ENCODE measurements at regions not wholly inside any gene's neighbourhood (a gene's known extent, or its start where the extent isn't known, plus 50 kb on each side); places are given as distances from the start of the nearest gene placed in this dataset.
"Not testable (repeated sequence)": the region's sequence is repeated elsewhere in the genome, so short reads cannot be mapped to it uniquely, and the experiment has no call there.

DNA sequence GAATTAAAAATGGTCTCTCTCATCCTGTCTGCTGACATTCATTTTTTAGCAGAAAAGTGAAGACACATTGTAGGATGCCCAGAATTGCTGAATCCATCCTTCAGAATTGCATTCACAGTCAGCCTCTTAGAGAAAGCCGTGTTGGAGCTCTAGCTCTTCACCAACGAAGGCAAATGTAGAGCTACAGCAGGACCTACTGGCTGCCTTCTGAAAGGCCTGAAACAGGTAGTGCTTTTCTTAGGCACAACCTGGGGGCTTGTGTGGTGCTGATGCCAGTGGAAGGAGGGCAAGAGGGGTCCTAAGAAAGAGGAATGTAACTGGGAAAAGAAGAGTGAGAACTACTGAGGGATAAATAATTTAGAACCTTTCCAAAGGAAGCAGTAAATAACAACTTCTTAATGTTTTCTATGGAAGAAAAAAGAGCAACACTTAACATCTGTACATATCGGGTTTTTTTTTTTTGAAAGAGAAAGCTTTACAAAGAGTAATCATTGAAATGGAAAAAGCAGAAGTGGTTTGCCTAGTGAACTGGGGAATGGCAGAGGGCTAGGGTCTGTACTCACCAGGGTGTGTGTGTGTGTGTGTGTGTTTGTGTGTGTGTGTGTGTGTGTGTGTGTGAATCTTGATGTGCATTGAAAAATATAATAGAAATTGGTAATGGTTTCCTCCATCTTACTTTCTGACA lies 297.8 kb downstream of the SATB1 start:
- no peak for DNase-seq

DNA sequence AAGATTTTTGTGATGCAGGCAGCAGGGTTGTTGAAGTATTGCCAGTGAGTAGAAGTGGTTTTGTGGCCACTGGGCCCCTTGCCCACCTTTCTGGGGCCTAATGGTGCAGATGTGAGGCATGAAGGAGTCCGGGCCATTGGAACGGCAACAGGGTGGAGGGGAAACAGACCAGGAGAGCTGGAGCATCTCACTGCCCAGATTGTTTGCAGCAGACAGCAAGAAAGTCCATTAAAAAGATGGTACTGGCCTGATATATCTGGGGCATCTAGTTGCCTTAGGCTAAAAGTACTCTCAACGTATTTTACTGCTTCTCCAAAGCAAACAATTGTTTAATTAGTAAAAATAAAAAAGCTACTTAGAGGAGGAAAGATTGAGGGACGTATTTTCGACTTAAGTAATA lies 298.4 kb downstream of the SATB1 start:
- no peak for DNase-seq

DNA sequence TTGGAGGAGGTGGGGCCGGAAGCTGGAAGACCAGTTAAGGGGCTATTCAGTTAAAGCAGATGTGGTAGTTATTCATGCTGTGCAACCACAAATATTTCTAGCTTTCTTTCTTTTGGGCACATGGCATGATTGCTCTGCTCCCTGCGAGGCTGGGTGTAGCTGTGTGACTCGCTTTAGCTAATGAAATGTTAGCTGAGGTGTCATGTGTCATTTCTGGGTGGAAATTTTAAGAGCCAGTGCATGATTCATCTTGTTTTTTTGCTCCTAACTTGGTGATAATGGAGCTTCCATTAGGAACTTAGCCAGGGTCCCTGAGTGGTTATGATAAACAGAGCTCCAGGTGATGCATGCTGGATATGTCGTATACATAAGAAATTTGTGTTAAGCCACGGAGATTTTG lies 300.6 kb downstream of the SATB1 start:
- no peak for DNase-seq

DNA sequence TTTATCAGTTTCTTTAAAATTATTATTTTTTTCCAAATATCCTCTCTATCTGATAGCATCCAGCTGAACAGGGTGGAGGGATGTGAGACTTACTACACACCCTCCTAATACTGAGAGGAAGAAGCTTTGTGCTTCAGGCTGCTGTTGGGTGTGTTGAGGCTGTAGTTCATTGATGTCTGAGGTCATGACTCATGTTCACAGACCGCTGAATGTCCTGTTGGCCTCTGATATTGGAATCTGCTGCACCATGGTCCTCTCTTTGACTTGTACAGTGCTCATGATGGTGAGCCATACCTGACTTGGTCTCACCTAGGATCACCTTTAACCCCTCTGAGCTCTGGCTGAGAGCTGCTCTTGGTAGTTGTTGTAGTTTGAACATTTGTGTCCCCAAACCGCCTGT lies 302.9 kb downstream of the SATB1 start:
- DNase-seq: no peak

DNA sequence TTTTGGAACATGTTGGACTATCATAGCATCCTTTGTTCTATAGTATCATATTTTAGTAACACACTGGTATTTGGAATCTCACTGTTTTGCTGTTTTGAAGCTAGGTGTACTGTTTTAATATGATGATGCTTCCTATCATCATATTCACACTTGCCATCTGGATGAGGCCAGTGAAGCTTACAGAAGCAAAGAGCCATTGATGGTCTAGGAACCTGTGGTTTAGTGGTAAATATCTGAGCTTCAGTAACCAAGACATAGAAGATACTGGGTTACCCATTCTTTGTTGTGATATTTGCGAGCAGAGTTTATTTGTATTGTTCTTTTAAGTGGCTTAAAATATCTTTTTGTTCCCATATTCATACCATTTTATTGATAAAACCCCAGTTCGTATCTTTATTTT lies 304.1 kb downstream of the SATB1 start:
- DNase-seq: no peak

DNA sequence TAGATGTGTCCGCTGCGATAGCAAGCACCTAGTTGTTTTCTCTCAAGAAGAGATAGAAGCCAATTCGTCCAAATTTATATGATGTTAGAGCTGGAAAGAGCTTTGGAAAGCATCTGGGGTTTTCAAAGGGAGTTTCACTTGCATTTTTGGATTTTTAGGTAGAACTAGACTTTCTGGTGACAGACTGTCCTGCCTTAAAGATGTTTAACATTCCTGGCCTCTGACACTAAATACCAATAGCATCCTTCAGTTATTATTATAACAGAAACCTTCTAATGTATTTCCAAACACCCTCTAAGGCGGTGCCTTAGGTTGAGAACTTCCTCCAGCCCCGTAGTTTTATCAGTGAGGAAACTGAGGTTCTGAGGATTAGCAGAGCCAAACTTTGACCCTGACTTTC lies 305.3 kb downstream of the SATB1 start:
- DNase-seq: no peak

DNA sequence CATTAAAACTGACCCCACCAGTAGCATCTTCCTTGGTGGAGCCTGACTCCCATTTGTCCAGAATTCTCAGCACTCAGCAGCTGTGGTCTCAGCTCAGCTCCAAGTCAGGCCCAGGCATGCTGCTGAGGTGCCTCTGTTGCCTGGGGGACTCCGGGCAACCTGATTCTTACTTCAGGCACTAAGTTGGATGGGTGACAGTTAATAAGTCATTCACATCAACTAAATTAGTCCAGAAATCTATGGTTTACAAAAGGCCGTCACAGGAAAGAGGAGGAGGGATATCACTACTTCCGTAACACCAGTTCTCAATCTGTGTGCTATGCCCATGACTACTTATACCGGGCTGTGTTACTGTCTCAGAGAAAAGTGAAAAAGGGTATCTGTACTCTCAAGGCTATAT lies 310.2 kb downstream of the SATB1 start:
- no peak for DNase-seq

DNA sequence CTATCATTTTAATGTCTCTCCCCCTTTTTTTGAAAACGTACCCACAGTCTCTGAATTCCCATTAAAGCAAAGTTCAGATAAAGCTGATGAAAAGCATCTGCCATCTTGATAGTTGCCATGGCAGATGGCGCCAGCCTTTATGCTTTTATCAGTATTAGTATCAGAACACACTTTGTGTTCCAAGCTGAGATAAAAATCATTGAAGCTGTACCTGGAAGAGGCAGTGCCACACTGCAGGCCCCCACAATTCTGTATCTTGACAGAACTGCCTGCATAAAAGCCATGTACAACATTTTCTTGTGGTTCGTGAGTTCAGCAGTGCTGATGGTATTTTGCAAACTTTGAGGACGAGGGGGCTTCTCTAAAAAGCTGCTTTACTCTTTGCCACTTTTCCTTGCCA lies 311.7 kb downstream of the SATB1 start:
- no peak for DNase-seq

DNA sequence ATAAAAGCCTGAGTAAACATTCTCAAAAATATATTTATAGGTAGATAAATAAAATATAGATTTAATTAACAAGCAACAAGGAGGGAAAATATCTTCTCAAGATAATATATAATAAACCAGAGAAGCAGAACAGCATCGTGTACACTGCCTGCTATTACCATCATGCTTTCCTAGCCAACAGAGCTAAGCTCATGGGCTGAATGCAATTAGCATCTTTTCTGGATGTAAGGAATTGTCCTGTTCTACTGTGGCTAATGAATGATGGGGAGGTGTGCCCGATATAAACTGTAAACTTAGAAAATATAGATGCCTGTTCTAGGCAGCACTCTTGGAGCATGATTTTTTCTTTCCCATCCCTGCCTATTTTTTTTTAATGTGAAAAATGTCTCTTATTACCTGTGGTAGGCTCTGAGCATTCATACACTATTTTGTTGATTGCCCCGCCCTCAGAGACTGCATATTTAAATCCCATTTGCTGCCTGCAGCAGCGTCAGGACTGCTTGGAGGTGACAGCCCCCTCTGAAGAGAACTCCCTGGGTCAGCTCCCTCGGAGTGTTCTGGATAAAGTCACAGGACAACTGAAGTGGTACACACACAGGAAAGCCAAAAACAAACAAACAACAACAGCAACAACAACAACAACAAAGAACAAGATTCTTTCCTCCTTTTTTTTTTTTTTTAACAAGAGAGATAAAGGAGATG lies 312.3 kb downstream of the SATB1 start:
- no peak for DNase-seq

DNA sequence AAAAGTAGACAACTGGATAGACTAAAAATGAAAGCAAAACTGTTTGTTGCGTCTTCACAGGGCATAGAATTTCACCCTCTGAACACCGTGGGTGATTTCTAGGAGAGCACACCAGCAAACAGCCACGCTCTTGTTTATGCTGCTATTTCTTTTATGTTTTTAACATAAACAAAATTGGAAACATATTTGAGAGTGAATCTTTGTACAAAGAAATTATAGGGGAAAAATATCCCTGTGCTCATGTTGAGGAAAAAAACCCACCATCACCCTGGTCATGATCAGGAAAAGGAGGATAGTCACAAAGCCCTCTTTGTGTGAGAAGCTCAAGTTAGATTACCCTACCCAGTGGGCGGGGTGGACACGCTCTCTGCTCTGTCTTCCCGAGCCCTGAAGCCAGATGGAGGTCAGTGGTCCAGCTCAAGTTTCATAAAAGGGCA lies 313.3 kb downstream of the SATB1 start:
- peak in 5 of 51 donors; percentile 1 to 8 (median 1) for DNase-seq

DNA sequence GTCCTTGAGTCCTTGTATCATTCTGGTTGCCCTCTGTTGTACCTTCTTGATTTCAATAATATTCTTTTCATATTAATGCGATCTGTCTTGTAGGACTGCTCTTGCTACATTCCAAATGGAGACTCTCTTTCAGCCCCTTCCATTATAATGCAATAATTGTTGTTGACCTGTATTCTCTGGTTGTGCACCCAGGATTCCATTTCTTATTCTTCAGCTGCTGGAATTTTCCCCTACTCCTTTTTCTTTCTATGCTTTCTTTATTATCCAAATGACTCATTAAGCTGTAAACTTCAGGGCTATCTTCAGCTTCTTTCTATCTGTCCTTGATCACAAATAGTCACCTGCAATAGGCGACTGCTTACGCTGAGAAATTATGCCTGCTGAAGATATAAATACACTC lies 321.5 kb downstream of the SATB1 start:
- no peak for DNase-seq

DNA sequence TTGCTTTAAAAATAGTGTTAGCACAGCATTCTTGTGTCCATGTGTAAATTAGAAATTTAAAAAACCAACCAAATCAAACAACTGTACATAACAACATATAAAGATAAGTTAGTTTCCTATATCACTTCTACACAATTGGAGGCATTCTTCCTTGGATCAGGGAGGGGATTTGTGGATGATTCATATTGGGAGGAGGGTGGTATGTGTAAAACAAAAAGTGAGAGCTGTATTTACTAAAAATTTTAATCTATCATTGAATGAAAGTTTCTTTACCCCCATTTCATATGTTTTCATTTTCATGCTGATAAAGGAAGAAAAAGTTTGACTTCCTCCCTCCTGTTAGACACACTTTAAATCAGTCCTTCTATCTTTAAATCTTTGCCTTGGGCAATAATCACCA lies 325.0 kb downstream of the SATB1 start:
- DNase-seq: no peak

DNA sequence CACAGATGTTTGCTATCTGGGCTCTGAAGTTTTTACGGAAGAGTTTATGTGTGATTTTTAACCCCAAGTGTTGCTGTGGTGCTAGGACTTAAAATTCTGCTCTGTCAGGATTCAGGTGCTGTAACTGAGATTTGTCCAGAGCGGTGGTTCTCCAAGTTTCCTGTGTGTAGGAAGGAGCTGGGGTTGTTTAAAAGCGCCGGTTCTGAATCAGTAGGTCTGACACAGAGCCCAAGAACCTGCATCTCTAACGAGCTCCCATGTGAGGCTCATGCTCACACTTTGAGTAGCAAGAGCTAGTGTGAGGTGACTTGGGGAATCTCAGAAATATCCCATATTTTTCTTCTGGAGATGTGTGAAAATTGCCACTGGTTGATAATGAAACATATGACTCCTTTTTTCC lies 325.5 kb downstream of the SATB1 start:
- no peak for DNase-seq

DNA sequence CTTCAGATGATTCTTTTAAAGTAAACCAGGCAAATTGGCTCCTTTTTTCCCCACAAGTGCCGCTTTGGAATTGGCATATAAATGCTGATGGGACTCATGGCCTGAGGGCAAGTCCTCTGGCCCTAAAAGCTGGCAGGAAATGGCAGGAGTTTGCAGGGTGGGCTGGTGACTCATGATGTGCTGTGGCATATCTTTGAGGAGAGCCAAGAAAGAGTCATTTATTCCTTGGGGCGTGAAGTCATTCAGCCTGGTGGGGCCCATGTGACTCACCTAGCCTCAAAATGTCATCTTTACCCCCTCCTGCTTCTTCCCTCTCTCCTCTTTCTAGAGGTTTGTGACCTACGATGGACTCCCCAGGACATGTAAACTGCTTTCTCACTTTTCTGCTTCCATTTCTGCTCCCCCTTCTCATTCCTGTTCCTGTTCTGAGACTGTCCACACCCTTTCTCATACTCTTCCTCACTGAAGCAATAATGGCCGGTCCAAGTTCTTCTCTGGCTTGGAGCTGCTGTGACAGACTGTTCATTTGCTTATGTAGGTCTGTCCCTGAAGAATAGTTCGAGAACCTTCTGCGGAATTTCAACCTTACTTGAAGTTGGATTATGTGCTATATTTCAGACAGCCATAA lies 326.1 kb downstream of the SATB1 start:
- DNase-seq: no peak

DNA sequence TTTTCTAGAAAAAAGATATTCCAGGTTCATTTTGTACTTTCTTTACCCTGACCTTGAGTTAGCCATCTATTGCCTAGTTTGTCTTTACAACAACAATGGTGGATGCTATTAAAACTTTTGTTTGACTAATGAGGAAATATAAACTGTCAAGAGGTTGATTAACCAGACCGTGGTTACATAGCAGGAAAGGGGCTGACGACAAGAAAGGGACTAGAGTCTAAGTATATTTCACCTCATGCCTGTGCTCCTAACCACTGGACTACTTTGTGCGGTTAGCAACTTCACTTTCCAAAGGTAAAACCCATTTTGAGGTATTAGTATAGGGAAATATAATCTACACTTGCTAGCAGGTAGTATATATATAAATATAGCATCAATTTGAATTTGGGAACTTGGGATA lies 327.1 kb downstream of the SATB1 start:
- DNase-seq: no peak

DNA sequence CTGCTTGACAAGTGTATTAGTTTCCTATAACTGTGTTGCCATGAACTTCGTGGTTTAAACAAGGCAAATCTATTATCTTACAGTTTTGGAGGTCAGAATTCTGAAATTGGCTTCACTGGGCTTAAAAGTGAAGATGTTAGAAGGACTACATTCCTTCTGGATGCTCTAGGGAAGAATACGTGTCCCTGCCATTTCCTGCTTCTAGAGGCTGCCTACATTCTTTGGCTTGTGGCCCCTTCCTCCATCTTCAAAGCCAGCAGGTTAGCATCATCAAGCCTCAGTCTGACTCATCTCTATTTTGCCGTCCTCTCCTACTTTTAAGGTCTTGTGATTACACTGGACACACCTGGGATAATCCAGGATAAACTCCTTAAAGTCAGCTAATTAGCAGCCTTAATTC lies 327.7 kb downstream of the SATB1 start:
- DNase-seq: no peak

DNA sequence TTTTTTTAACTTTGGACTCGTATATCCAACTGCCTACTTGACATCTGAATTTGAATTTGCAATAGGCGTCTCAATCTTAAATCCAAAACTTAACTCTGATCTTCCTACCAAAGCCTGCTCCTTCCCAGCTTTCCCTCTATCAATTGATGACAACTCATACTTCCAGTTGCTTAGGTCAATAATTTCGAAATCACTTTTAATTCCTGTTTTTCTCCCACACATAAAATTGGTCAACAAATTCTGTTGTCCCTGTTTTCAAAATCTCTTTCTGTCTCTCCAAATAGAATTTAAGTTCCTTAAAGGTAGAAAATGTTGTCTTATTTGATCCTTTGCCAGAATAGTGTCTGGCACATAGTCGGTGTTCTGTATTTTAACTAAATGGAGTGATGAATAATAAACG lies 332.4 kb downstream of the SATB1 start:
- DNase-seq: no peak

DNA sequence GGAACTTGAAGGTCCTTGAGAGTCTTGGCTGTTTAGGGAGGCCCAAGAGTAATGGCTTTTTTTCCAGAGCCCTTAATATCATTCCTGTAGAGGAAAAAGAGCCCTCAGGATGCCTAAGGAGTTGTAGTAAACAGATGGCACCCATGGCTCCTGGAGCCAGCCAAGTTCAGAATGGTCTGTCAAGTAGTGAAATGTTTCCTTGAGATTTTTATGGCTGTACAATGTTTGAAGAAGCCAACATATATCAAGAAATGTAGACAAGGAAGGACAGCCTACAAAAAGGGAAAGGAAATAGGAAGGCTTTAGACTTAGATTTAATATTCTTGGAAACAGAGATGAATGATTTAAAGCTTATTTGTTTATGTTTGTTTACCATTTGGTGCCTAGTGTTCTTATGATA lies 334.8 kb downstream of the SATB1 start:
- no peak for DNase-seq

DNA sequence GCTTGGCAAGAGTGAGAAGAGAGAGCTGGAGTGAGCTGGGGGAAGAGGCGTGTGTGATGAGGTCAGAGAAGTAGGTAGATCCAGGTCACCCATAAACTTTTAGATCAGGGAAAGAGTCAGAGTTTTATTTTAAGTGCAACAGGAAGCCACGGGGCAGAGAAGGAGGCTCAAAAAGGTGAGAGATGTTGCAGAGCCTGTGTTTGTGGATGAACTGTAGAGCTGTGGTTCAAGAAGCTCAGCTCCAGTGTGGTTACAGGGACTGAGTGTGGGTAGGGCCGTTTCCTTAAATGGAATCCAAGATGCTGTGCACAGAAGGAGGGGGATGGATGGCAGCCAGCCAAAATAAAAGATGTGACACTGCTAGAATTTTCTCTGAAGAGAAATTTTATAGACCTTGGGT lies 337.2 kb downstream of the SATB1 start:
- no peak for DNase-seq

DNA sequence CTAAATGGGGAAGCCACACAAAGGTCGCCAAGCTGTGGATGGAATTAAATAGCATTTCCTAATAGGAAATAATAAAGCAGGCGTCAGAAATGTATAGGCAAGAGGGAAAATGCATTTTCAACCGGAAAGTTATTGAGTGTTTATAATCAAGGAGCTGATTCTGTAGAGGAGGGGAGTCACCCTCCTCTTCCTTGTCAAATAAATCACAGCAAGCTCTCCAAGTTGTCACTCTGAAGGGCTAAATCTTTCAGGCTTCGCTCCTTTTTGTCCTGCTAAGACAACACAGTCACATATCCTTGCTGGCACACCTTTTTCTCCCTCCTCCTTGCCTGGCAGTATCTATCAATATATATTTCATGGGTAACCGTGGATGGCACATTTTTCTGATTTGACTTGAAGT lies 338.4 kb downstream of the SATB1 start:
- no peak for DNase-seq

DNA sequence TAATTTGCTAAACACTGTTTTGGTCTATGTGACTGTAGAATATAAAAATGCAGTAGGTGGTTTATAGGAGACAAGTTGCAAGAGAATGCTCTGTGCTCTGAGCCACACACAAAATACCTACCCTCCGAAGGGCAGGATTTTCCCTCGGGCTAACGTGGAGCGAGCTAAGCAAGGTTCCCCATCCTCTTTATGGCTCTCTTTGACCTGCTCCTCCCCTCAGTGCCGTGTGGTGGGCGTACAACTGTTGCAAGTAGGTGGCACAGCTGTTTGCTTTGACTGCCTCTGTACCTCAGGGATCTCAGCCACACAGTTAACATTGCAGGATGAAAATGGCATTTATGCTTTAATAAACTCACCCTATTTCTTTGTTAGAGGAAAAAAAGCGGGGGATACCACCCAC lies 339.1 kb downstream of the SATB1 start:
- peak in 2 of 51 donors; percentile 1 to 38 for DNase-seq

DNA sequence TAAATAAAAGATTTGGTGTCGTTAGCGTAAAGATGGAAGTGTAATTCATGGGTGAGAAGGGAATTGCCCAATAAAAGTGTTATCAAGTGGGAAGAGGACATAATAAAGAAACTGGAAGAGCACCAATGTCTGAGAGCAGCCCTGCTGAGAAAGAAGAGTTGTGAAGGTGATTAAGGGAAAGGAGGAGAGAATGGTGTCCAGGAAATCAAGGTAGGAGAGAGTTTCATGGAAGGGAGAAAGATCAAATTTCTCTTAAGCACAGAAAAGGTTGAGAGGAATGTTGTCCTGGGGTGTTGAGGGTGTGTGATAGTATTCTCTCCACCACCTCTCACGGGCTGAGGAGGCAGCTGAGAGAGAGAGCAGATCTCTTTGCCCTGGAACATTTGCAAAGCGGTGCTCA lies 339.7 kb downstream of the SATB1 start:
- DNase-seq: no peak

DNA sequence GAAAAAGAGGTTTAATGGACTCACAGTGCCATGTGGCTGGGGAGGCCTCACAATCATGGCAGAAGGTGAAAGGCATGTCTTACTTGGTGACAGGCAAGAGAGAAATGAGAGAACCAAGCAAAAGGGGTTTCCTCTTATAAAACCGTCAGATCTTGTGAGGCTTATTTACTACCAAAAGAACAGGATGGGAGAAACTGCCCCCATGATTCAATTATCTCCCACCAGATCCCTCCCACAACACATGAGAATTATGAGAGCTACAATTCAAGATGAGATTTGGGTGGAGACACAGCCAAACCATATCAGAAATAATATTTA lies 340.8 kb upstream of the TBC1D5 start:
- not testable (repeated sequence) for DNase-seq

Measured in hypothalamus (tissue), 51 donors.